GM12878 (cell line): ENCODE measurements at regions not wholly inside any gene's neighbourhood (a gene's known extent, or its start where the extent isn't known, plus 50 kb on each side); places are given as distances from the start of the nearest gene placed in this dataset.

Experiments used
- ATAC-seq: fragments of 200-7000 bp; cut with Tn5 transposase; 3 replicates; pipeline ENCODE4 v1.9.1; 2020; ENCODE audit warnings: mild to moderate bottlenecking, moderate library complexity
- BruUV-seq: library from RNA; stranded (reverse); fragments of 400-500 nt; replicated peaks from 2 replicates; lab custom pipeline; 2021; lab: Mats Ljungman, UMichigan
- CTCF ChIA-PET: fragments of 300-600 bp; sonication (Branson Sonifier 250); formaldehyde crosslinking; extraction: SDS; loops from one replicate; lab custom pipeline; 2021; ENCODE audit warnings: inconsistent platforms; lab: Yijun Ruan, JAX
- POLR2A ChIA-PET: fragments of 350-600 bp; formaldehyde crosslinking; extraction: SDS; loops from one replicate; lab custom pipeline; 2021; ENCODE audit warnings: inconsistent platforms; lab: Charles Lee
- RAD21 ChIA-PET: fragments of 300-600 bp; sonication (Branson Sonifier 250); formaldehyde crosslinking; loops from one replicate; lab custom pipeline; 2023; ENCODE audit warnings: antibody characterized with exemption; ENCODE audit not compliant: unreplicated experiment; lab: Charles Lee
- SMC1A ChIA-PET: fragments of 300-600 bp; sonication (Branson Sonifier 250); formaldehyde crosslinking; loops from one replicate; lab custom pipeline; 2023; ENCODE audit not compliant: unreplicated experiment, uncharacterized antibody; lab: Charles Lee
- DNase-seq: peaks from one replicate; pipeline ENCODE4 v3.0.0-alpha.2; 2011; ENCODE audit warnings: low read depth, low spot score
- FAIRE-seq: peaks from 3 replicates; lab custom pipeline; 2011; peaks lifted over from hg19 to GRCh38; lab: Jason Lieb, UNC
- H2AFZ ChIP-seq: 2 replicates; pipeline ENCODE4 v1.6.0; 2011; ENCODE audit warnings: low read depth, low read length, control low read depth; ENCODE audit not compliant: control insufficient read depth
- H3K27ac ChIP-seq: 2 replicates; pipeline ENCODE4 v1.5.1; 2011; ENCODE audit warnings: control low read depth; ENCODE audit not compliant: control insufficient read depth, insufficient read depth
- H3K27me3 ChIP-seq, 2 experiments: replicated peaks in 1 of 2; 2 replicates each; pipeline versions ENCODE4 v1.6.0 to v1.6.1; 2011; ENCODE audit warnings: low read length in 1 of 2; ENCODE audit not compliant: control insufficient read depth in 2 of 2, insufficient read depth in 2 of 2
- H3K36me3 ChIP-seq, 2 experiments: 2 replicates each; pipeline ENCODE4 v1.5.1; 2011; ENCODE audit warnings: low read length in 1 of 2; ENCODE audit not compliant: control insufficient read depth in 2 of 2, insufficient read depth in 2 of 2
- H3K4me1 ChIP-seq: 2 replicates; pipeline ENCODE4 v1.6.1; 2011; ENCODE audit warnings: mild to moderate bottlenecking, low read length, moderate library complexity, mixed read lengths; ENCODE audit not compliant: control insufficient read depth, insufficient read depth
- H3K4me2 ChIP-seq: 2 replicates; pipeline ENCODE4 v1.6.0; 2011; ENCODE audit warnings: control low read depth; ENCODE audit not compliant: control insufficient read depth, insufficient read depth
- H3K4me3 ChIP-seq: fragments of 200-600 bp; sonication (generic); 2 replicates; pipeline ENCODE4 v1.5.1; 2016
- H3K79me2 ChIP-seq: 2 replicates; pipeline ENCODE4 v1.6.0; 2011; ENCODE audit warnings: low read length; ENCODE audit not compliant: control insufficient read depth, insufficient read depth
- H3K9ac ChIP-seq: 2 replicates; pipeline ENCODE4 v1.8.0; 2011; ENCODE audit warnings: low read length, control low read depth, mixed read lengths; ENCODE audit not compliant: control insufficient read depth, insufficient read depth
- H3K9me3 ChIP-seq: replicated peaks from 3 replicates; pipeline ENCODE4 v1.5.1; 2011; ENCODE audit warnings: mild to moderate bottlenecking, low read length; ENCODE audit not compliant: control insufficient read depth, insufficient read depth
- H4K20me1 ChIP-seq: 2 replicates; pipeline ENCODE4 v1.6.0; 2011; ENCODE audit not compliant: control insufficient read depth, insufficient read depth
- ETV6 ChIP-seq, 2 experiments: fragments of 450-650 bp in 1 of 2; IDR thresholded peaks in 1 of 2; conservative IDR thresholded peaks in 1 of 2; 2 replicates each; pipeline ENCODE4 v1.6.1; 2014; ENCODE audit warnings: antibody characterized with exemption in 1 of 2, borderline replicate concordance in 1 of 2, low read depth in 1 of 2, mild to moderate bottlenecking in 1 of 2, moderate library complexity in 1 of 2
- IKZF2 ChIP-seq, 2 experiments: fragments of 450-650 bp; IDR thresholded peaks; 2 replicates each; pipeline ENCODE4 v1.6.1; 2017; ENCODE audit warnings: mild to moderate bottlenecking in 2 of 2, moderate library complexity in 2 of 2
- POLR2A ChIP-seq: IDR thresholded peaks from 2 replicates; pipeline ENCODE4 v1.6.1; 2011; ENCODE audit warnings: low read depth, mild to moderate bottlenecking, low read length
- POU2F2 ChIP-seq: IDR thresholded peaks from 3 replicates; pipeline ENCODE4 v1.6.1; 2011; ENCODE audit warnings: low read depth, mild to moderate bottlenecking, low read length, borderline replicate concordance
- RUNX3 ChIP-seq: IDR thresholded peaks from 2 replicates; pipeline ENCODE4 v1.6.1; 2012; ENCODE audit warnings: low read length, inconsistent platforms
- WGBS: methylation state at CpG from one replicate; pipeline ENCODE4 v1.1.6; 2016; ENCODE audit warnings: low lambda C conversion rate; ENCODE audit not compliant: insufficient replicate concordance, insufficient coverage; ENCODE audit errors: missing lambda C conversion rate; 5-methylcytosine and 5-hydroxymethylcytosine counted together
- in situ Hi-C: fragments of 300-500 bp; cut with MboI; formaldehyde crosslinking; loops from 9 replicates; pipeline ENCODE4 v1.14.3; 2018; ENCODE audit warnings: mixed read lengths
- intact Hi-C: fragments of 100-400 bp; cut with micrococcal nuclease; formaldehyde crosslinking; loops from one replicate; pipeline ENCODE4 v1.14.2; 2022; ENCODE audit not compliant: unreplicated experiment
- TF ChIP-seq, protein P1 (sequence below): fragments of 450-650 bp; IDR thresholded peaks from 2 replicates; pipeline ENCODE4 v1.6.1; 2017; ENCODE audit warnings: mild to moderate bottlenecking, low read depth, inconsistent platforms; ENCODE audit not compliant: poor library complexity, severe bottlenecking
- TF ChIP-seq, protein P2 (sequence below): fragments of 450-650 bp; IDR thresholded peaks from 2 replicates; pipeline ENCODE4 v1.6.1; 2016; ENCODE audit warnings: mild to moderate bottlenecking

DNA sequence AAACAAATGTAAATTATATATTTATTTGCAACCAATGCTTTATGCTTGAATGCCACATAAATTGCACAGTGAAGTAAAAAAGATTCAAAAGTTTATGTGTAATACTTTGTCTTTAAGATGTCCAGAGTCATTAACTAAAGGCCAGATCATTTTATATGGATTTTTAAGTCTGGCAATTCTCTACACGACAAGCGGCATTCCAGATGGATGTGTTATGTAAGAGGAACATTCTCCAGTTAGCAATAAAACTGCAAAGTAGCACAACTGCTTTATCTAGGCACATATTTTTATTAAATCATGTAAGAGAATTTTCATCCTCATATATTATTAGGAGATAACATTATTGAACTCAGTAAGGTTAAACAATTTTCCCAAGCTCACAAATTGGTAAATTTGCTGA is 1717.7 kb upstream of the SEL1L start (continued):
- TF ChIP-seq, protein P1, sequence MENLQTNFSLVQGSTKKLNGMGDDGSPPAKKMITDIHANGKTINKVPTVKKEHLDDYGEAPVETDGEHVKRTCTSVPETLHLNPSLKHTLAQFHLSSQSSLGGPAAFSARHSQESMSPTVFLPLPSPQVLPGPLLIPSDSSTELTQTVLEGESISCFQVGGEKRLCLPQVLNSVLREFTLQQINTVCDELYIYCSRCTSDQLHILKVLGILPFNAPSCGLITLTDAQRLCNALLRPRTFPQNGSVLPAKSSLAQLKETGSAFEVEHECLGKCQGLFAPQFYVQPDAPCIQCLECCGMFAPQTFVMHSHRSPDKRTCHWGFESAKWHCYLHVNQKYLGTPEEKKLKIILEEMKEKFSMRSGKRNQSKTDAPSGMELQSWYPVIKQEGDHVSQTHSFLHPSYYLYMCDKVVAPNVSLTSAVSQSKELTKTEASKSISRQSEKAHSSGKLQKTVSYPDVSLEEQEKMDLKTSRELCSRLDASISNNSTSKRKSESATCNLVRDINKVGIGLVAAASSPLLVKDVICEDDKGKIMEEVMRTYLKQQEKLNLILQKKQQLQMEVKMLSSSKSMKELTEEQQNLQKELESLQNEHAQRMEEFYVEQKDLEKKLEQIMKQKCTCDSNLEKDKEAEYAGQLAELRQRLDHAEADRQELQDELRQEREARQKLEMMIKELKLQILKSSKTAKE, result no peak
- TF ChIP-seq POLR2A (no peak), ETV6 (conservative IDR thresholded peaks at IDR 0.05 in 1 of 2, IDR thresholded peaks at IDR 0.05 in 1 of 2; ENCODE audit: borderline replicate concordance in 1 of 2, low read depth in 1 of 2) (no peak)

DNA sequence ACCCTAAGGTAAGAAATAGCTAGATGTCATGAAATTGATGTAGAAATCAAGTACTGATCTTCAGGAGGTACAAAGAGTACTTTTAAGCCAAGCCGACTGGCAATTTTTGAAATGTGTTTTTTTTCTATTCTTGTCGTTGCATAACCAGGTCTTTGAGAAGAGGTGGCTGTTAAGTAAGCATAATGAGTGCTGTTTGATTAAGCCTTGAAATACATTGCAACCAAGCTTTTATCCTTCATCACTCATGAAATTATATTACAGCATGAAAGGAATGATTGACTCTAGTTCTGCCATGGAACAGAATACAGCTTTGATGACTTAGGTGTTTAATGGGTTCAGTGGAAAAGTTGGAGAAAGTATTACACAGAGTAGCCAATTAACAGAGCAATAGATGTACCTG is 1720.2 kb upstream of the SEL1L start:
- BruUV-seq, result no TSS peak
- Histone ChIP-seq H3K4me3 (no peak overlapping the region), H3K27me3 (no peaks in the 10 kb centered on the region), H2AFZ (no peak overlapping the region), H3K27ac (no peak overlapping the region), H3K36me3 (no peaks in the 10 kb centered on the region), H4K20me1 (no peaks in the 10 kb centered on the region), H3K4me2 (no peak overlapping the region), H3K9me3 (no peaks in the 10 kb centered on the region), H3K9ac (no peak overlapping the region), H3K4me1 (no peaks in the 10 kb centered on the region), H3K79me2 (no peaks in the 10 kb centered on the region)
- WGBS, result 31% methylated on average over 2 of the region's 2 CpGs
- no peak for TF ChIP-seq IKZF2 (IDR thresholded peaks at IDR 0.05)
- TF ChIP-seq POU2F2, result no peak
- no peak for TF ChIP-seq RUNX3
- TF ChIP-seq, protein P2, sequence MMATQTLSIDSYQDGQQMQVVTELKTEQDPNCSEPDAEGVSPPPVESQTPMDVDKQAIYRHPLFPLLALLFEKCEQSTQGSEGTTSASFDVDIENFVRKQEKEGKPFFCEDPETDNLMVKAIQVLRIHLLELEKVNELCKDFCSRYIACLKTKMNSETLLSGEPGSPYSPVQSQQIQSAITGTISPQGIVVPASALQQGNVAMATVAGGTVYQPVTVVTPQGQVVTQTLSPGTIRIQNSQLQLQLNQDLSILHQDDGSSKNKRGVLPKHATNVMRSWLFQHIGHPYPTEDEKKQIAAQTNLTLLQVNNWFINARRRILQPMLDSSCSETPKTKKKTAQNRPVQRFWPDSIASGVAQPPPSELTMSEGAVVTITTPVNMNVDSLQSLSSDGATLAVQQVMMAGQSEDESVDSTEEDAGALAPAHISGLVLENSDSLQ, result no peak
- intact Hi-C loops (no loop called here), in situ Hi-C loops (no loop called here)
- RAD21 ChIA-PET, result no interaction called here
- DNase-seq (no peak), FAIRE-seq (no peak), ATAC-seq (no peak)
- POLR2A ChIA-PET, result no interaction called here
- CTCF ChIA-PET, result interaction anchor here (1.1 kb wide), 1 partner anchor 9 kb away, joined by 3 read pairs; no protein-coding TSS in a partner anchor
- SMC1A ChIA-PET, result interaction anchor here (0.6 kb wide), 1 partner anchor 81 kb away, joined by 3 read pairs; no protein-coding TSS in a partner anchor
